ENCODE measurements at regions not wholly inside any gene's neighbourhood (a gene's known extent, or its start where the extent isn't known, plus 50 kb on each side); places are given as distances from the start of the nearest gene placed in this dataset.

DNA sequence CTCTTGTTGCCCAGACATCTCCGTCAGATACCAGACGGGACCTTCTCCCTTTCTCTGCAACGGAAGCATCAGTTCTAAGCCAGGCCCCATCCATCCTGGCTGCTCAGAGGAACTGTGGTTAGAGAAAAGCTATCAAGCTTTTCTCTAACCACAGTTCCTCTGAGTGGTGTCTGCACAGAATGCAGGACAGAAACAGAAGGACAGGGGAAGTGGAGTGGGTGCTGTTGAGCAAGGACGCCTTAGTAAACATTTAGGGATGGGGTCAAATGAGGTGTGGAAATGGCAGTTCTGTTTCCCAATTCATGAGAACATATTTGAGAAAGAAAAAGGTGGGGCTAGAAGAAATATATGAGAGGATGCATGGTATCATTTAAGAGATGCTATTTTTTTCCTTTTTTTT, 283.8 kb downstream of the CRLF2 start:
- H3K9ac ChIP-seq (ENCODE audit: low read depth, low read length, poor library complexity, severe bottlenecking), result no peak overlapping the region
- H2AFZ ChIP-seq (ENCODE audit: low read length), result no peak overlapping the region
- no peaks in the 10 kb centered on the region for H3K9me3 ChIP-seq (ENCODE audit: insufficient read depth, low read depth, low read length)
- no peak overlapping the region for H3K4me2 ChIP-seq (ENCODE audit: low read depth, low read length, poor library complexity, severe bottlenecking)
- H3K4me1 ChIP-seq (ENCODE audit: insufficient read depth, low read length, poor library complexity, severe bottlenecking), result no peaks in the 10 kb centered on the region
- H3K4me3 ChIP-seq (ENCODE audit: low read length, poor library complexity, severe bottlenecking), result no peak overlapping the region
- TF ChIP-seq EZH2phosphoT487 (IDR thresholded peaks at IDR 0.05; ENCODE audit: borderline replicate concordance), result no peak
- TF ChIP-seq, protein P1, sequence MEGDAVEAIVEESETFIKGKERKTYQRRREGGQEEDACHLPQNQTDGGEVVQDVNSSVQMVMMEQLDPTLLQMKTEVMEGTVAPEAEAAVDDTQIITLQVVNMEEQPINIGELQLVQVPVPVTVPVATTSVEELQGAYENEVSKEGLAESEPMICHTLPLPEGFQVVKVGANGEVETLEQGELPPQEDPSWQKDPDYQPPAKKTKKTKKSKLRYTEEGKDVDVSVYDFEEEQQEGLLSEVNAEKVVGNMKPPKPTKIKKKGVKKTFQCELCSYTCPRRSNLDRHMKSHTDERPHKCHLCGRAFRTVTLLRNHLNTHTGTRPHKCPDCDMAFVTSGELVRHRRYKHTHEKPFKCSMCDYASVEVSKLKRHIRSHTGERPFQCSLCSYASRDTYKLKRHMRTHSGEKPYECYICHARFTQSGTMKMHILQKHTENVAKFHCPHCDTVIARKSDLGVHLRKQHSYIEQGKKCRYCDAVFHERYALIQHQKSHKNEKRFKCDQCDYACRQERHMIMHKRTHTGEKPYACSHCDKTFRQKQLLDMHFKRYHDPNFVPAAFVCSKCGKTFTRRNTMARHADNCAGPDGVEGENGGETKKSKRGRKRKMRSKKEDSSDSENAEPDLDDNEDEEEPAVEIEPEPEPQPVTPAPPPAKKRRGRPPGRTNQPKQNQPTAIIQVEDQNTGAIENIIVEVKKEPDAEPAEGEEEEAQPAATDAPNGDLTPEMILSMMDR (conservative IDR thresholded peaks at IDR 0.05; ENCODE audit: low read length), result no peak
- no peaks in the 10 kb centered on the region for H3K9me2 ChIP-seq (replicated peaks; ENCODE audit: low read depth, low read length)
- no peaks in the 10 kb centered on the region for H4K20me1 ChIP-seq (ENCODE audit: insufficient read depth, low read length, poor library complexity, severe bottlenecking)
- H3K36me3 ChIP-seq (ENCODE audit: insufficient read depth, low read length), result no peaks in the 10 kb centered on the region
- H3K27me3 ChIP-seq (ENCODE audit: insufficient read depth, low read length, poor library complexity, severe bottlenecking), result no peaks in the 10 kb centered on the region
- no peaks in the 10 kb centered on the region for H3F3A ChIP-seq (ENCODE audit: low read depth)
- H3K79me2 ChIP-seq (ENCODE audit: insufficient read depth, low read length), result no peaks in the 10 kb centered on the region

DNA sequence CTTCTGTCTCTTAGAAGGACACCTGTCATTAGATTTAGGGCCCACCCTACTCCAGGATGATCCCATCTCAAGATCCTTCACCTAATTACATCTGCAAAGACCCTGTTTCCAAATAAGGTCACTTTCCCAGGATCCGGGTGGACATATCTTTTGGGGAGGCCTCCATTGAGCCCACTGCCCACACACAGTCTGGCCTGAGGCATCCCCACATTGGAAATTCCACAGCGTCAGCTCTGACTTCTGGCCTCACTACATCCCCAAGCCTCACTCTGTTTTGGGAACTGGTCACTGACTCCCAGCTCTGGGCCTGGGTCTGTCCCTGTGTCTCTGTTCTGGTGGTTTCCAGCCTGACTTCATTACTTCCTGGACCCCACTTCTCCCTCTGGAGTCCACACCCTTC, 285.5 kb downstream of the CRLF2 start:
- H3K9me3 ChIP-seq (ENCODE audit: insufficient read depth, low read depth, low read length), result no peaks in the 10 kb centered on the region
- H3F3A ChIP-seq (ENCODE audit: low read depth), result no peaks in the 10 kb centered on the region
- H3K4me2 ChIP-seq (ENCODE audit: low read depth, low read length, poor library complexity, severe bottlenecking), result no peak overlapping the region
- no peaks in the 10 kb centered on the region for H3K27me3 ChIP-seq (ENCODE audit: insufficient read depth, low read length, poor library complexity, severe bottlenecking)
- no peak overlapping the region for H2AFZ ChIP-seq (ENCODE audit: low read length)
- H4K20me1 ChIP-seq (ENCODE audit: insufficient read depth, low read length, poor library complexity, severe bottlenecking), result no peaks in the 10 kb centered on the region
- no peak overlapping the region for H3K4me3 ChIP-seq (ENCODE audit: low read length, poor library complexity, severe bottlenecking)
- TF ChIP-seq EZH2phosphoT487 (IDR thresholded peaks at IDR 0.05; ENCODE audit: borderline replicate concordance), result no peak
- TF ChIP-seq, protein P1 (conservative IDR thresholded peaks at IDR 0.05; ENCODE audit: low read length), result no peak
- H3K36me3 ChIP-seq (ENCODE audit: insufficient read depth, low read length), result no peaks in the 10 kb centered on the region
- H3K9ac ChIP-seq (ENCODE audit: low read depth, low read length, poor library complexity, severe bottlenecking), result no peak overlapping the region
- H3K79me2 ChIP-seq (ENCODE audit: insufficient read depth, low read length), result no peaks in the 10 kb centered on the region
- H3K4me1 ChIP-seq (ENCODE audit: insufficient read depth, low read length, poor library complexity, severe bottlenecking), result no peaks in the 10 kb centered on the region
- no peaks in the 10 kb centered on the region for H3K9me2 ChIP-seq (replicated peaks; ENCODE audit: low read depth, low read length)

DNA sequence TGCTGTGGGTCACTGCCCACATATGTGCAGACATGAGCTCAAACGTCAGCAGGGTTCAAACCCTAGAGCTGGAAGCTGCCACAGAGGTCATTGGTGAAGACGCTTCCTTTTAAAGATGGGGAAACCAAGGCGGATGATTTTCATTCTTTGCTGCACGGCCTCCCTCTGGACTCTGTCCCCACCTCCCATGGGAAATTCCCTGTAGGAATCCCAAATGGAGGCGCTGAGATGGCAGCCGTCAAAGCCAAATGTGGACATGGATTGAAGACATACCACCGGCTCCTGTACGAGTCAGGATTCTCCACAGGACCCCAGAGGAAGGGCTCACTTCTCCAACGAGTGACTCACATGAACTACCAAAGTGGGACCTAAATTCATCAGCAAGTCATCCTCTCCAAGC, 286.4 kb downstream of the CRLF2 start:
- Histone ChIP-seq H2AFZ (ENCODE audit: low read length) (no peak overlapping the region), H3K79me2 (ENCODE audit: insufficient read depth, low read length) (no peaks in the 10 kb centered on the region), H3K9me3 (ENCODE audit: insufficient read depth, low read depth, low read length) (no peaks in the 10 kb centered on the region), H3K9ac (ENCODE audit: low read depth, low read length, poor library complexity, severe bottlenecking) (no peak overlapping the region), H3K27me3 (ENCODE audit: insufficient read depth, low read length, poor library complexity, severe bottlenecking) (no peaks in the 10 kb centered on the region), H3F3A (ENCODE audit: low read depth) (no peaks in the 10 kb centered on the region), H3K4me1 (ENCODE audit: insufficient read depth, low read length, poor library complexity, severe bottlenecking) (no peaks in the 10 kb centered on the region), H3K4me3 (ENCODE audit: low read length, poor library complexity, severe bottlenecking) (no peak overlapping the region), H4K20me1 (ENCODE audit: insufficient read depth, low read length, poor library complexity, severe bottlenecking) (no peaks in the 10 kb centered on the region), H3K4me2 (ENCODE audit: low read depth, low read length, poor library complexity, severe bottlenecking) (no peak overlapping the region), H3K36me3 (ENCODE audit: insufficient read depth, low read length) (no peaks in the 10 kb centered on the region), H3K9me2 (replicated peaks; ENCODE audit: low read depth, low read length) (no peaks in the 10 kb centered on the region)
- TF ChIP-seq, protein P1 (conservative IDR thresholded peaks at IDR 0.05; ENCODE audit: low read length), result no peak
- TF ChIP-seq EZH2phosphoT487 (IDR thresholded peaks at IDR 0.05; ENCODE audit: borderline replicate concordance), result no peak

Measured in Loucy (cell line).